ENCODE measurements at regions not wholly inside any gene's neighbourhood (a gene's known extent, or its start where the extent isn't known, plus 50 kb on each side); places are given as distances from the start of the nearest gene placed in this dataset.

DNA sequence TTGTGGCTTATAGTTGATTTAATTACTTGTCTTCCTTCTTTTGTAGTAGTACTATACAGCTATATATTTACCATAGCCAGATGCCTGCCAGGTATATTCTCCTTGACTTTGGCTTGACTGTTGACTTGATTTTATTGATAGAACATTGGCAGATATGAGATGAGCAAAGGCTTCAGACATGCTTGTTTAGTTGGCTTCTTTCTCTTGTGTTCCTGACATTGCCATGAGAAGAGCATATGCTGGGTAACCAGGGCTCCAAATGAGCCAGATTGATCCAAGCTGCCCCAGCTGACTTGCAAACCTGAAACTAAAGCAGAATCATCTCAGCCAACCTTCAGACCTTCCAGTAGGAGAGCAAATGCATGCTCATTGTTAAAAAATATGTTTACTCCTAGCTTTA, 508.1 kb upstream of the BTBD3 start:
- no peak for TF ChIP-seq EZH2 (IDR thresholded peaks at IDR 0.05; ENCODE audit: borderline replicate concordance, insufficient read depth, low read length, poor library complexity, severe bottlenecking)
- no peak for TF ChIP-seq MXI1 (conservative IDR thresholded peaks at IDR 0.05; ENCODE audit: poor library complexity, severe bottlenecking)
- no peak for TF ChIP-seq POLR2AphosphoS5 (IDR thresholded peaks at IDR 0.05)
- TF ChIP-seq CTCF (IDR thresholded peaks at IDR 0.05; ENCODE audit: poor library complexity, severe bottlenecking) = no peak
- TF ChIP-seq EP300 (conservative IDR thresholded peaks at IDR 0.05; ENCODE audit: poor library complexity, severe bottlenecking) = no peak
- TF ChIP-seq TAF1 (IDR thresholded peaks at IDR 0.05; ENCODE audit: low read depth) = no peak
- no peak for TF ChIP-seq RAD21 (conservative IDR thresholded peaks at IDR 0.05)
- no peak for TF ChIP-seq SMC3 (conservative IDR thresholded peaks at IDR 0.05; ENCODE audit: poor library complexity)
- TF ChIP-seq, protein P1, sequence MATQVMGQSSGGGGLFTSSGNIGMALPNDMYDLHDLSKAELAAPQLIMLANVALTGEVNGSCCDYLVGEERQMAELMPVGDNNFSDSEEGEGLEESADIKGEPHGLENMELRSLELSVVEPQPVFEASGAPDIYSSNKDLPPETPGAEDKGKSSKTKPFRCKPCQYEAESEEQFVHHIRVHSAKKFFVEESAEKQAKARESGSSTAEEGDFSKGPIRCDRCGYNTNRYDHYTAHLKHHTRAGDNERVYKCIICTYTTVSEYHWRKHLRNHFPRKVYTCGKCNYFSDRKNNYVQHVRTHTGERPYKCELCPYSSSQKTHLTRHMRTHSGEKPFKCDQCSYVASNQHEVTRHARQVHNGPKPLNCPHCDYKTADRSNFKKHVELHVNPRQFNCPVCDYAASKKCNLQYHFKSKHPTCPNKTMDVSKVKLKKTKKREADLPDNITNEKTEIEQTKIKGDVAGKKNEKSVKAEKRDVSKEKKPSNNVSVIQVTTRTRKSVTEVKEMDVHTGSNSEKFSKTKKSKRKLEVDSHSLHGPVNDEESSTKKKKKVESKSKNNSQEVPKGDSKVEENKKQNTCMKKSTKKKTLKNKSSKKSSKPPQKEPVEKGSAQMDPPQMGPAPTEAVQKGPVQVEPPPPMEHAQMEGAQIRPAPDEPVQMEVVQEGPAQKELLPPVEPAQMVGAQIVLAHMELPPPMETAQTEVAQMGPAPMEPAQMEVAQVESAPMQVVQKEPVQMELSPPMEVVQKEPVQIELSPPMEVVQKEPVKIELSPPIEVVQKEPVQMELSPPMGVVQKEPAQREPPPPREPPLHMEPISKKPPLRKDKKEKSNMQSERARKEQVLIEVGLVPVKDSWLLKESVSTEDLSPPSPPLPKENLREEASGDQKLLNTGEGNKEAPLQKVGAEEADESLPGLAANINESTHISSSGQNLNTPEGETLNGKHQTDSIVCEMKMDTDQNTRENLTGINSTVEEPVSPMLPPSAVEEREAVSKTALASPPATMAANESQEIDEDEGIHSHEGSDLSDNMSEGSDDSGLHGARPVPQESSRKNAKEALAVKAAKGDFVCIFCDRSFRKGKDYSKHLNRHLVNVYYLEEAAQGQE (IDR thresholded peaks at IDR 0.05; ENCODE audit: borderline replicate concordance) = no peak
- Histone ChIP-seq H3K9ac (ENCODE audit: low read length) (no peak overlapping the region), H3K36me3 (ENCODE audit: insufficient read depth, low read length) (no peaks in the 10 kb centered on the region), H3K79me2 (replicated peaks; ENCODE audit: insufficient read depth, low read length) (no peaks in the 10 kb centered on the region), H3K9me2 (ENCODE audit: insufficient read depth, low read length) (no peaks in the 10 kb centered on the region), H3K9me3 (ENCODE audit: low read length) (no peaks in the 10 kb centered on the region), H3K27ac (ENCODE audit: low read length) (no peak overlapping the region), H2AFZ (ENCODE audit: low read depth, low read length) (no peak overlapping the region), H3K4me2 (ENCODE audit: low read length) (no peak overlapping the region), H4K20me1 (ENCODE audit: insufficient read depth) (no peaks in the 10 kb centered on the region), H3K4me3 (ENCODE audit: low read length) (no peak overlapping the region), H3K27me3 (ENCODE audit: insufficient read depth, low read depth, low read length) (no peaks in the 10 kb centered on the region), H3F3A (ENCODE audit: insufficient read depth, low read length, poor library complexity, severe bottlenecking) (no peaks in the 10 kb centered on the region)

GRCh38 chr20:11411765-11412164, 505.9 kb upstream of the BTBD3 start:
- Histone ChIP-seq H3K79me2 (replicated peaks; ENCODE audit: insufficient read depth, low read length) (no peaks in the 10 kb centered on the region), H3K9me2 (ENCODE audit: insufficient read depth, low read length) (no peaks in the 10 kb centered on the region), H3K9me3 (ENCODE audit: low read length) (no peaks in the 10 kb centered on the region), H3F3A (ENCODE audit: insufficient read depth, low read length, poor library complexity, severe bottlenecking) (no peaks in the 10 kb centered on the region), H4K20me1 (ENCODE audit: insufficient read depth) (no peaks in the 10 kb centered on the region), H3K4me3 (ENCODE audit: low read length) (no peak overlapping the region), H3K27ac (ENCODE audit: low read length) (no peak overlapping the region), H3K36me3 (ENCODE audit: insufficient read depth, low read length) (no peaks in the 10 kb centered on the region), H3K27me3 (ENCODE audit: insufficient read depth, low read depth, low read length) (no peaks in the 10 kb centered on the region), H3K9ac (ENCODE audit: low read length) (no peak overlapping the region), H3K4me2 (ENCODE audit: low read length) (no peak overlapping the region), H2AFZ (ENCODE audit: low read depth, low read length) (no peak overlapping the region)
- TF ChIP-seq RAD21 (conservative IDR thresholded peaks at IDR 0.05) = no peak
- no peak for TF ChIP-seq EP300 (conservative IDR thresholded peaks at IDR 0.05; ENCODE audit: poor library complexity, severe bottlenecking)

- H4K20me1 ChIP-seq (ENCODE audit: insufficient read depth) = no peaks in the 10 kb centered on the region
- H3K79me2 ChIP-seq (replicated peaks; ENCODE audit: insufficient read depth, low read length) = no peaks in the 10 kb centered on the region
- H3K4me3 ChIP-seq (ENCODE audit: low read length) = no peak overlapping the region
- TF ChIP-seq CTCF (IDR thresholded peaks at IDR 0.05; ENCODE audit: poor library complexity, severe bottlenecking) (no peak), SMC3 (conservative IDR thresholded peaks at IDR 0.05; ENCODE audit: poor library complexity) (no peak), EP300 (conservative IDR thresholded peaks at IDR 0.05; ENCODE audit: poor library complexity, severe bottlenecking) (no peak), POLR2AphosphoS5 (IDR thresholded peaks at IDR 0.05) (no peak), MXI1 (conservative IDR thresholded peaks at IDR 0.05; ENCODE audit: poor library complexity, severe bottlenecking) (no peak), TAF1 (IDR thresholded peaks at IDR 0.05; ENCODE audit: low read depth) (no peak), RAD21 (conservative IDR thresholded peaks at IDR 0.05) (no peak)
- TF ChIP-seq, protein P1 (IDR thresholded peaks at IDR 0.05; ENCODE audit: borderline replicate concordance) = no peak
- no peak overlapping the region for H3K4me2 ChIP-seq (ENCODE audit: low read length)
- H2AFZ ChIP-seq (ENCODE audit: low read depth, low read length) = no peak overlapping the region
- no peaks in the 10 kb centered on the region for H3K9me3 ChIP-seq (ENCODE audit: low read length)
- no peaks in the 10 kb centered on the region for H3F3A ChIP-seq (ENCODE audit: insufficient read depth, low read length, poor library complexity, severe bottlenecking)
- H3K27ac ChIP-seq (ENCODE audit: low read length) = no peak overlapping the region
- H3K36me3 ChIP-seq (ENCODE audit: insufficient read depth, low read length) = no peaks in the 10 kb centered on the region
- no peak overlapping the region for H3K9ac ChIP-seq (ENCODE audit: low read length)
- H3K9me2 ChIP-seq (ENCODE audit: insufficient read depth, low read length) = no peaks in the 10 kb centered on the region
- H3K27me3 ChIP-seq (ENCODE audit: insufficient read depth, low read depth, low read length) = no peaks in the 10 kb centered on the region
Measured at GRCh38 chr20:11426948-11427347, 490.7 kb upstream of the BTBD3 start.

All from neural cell (in vitro differentiated cells).